Fibroblast of villous mesenchyme (primary cell): ENCODE measurements at regions not wholly inside any gene's neighbourhood (a gene's known extent, or its start where the extent isn't known, plus 50 kb on each side); places are given as distances from the start of the nearest gene placed in this dataset.

Experiments
- DNase-seq: peaks from one replicate; pipeline ENCODE4 v3.0.0-alpha.2; 2010; ENCODE audit warnings: low read depth
- H3K4me3 ChIP-seq: 2 replicates; pipeline ENCODE4 v1.5.1; 2011; ENCODE audit warnings: low read depth, mild to moderate bottlenecking, low read length
- CTCF ChIP-seq: IDR thresholded peaks from 2 replicates; pipeline ENCODE4 v1.5.1; 2012; ENCODE audit warnings: low read depth, mild to moderate bottlenecking, low read length; ENCODE audit not compliant: insufficient read depth

- no peak overlapping the region for H3K4me3 ChIP-seq
- no peak for DNase-seq
- TF ChIP-seq CTCF = no peak
Measured at GRCh38 chr2:21484643-21485042, 360.9 kb downstream of the TDRD15 start.

GRCh38 chr2:21486445-21486844, 362.7 kb downstream of the TDRD15 start:
- no peak for DNase-seq
- no peak for TF ChIP-seq CTCF
- no peak overlapping the region for H3K4me3 ChIP-seq

DNA sequence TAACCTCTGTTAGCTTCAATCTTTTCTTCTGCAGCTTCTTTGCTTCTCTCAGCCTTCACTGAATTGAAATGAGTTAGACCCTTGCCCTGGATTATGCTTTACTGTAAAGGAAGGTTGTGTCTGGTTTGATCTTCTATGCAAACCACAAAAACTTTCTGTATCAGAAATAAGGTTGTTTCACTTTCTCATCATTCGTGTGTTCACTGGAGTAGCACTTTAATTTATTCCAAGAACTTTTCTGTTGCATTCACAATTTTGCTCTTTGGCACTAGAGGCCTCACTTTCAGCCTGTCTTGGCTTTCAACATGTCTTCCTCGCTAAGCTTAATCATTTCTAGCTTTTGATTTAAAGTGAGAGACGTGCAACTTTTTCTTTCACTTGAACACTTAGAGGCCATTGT, 365.3 kb downstream of the TDRD15 start:
- no peak overlapping the region for H3K4me3 ChIP-seq
- no peak for DNase-seq
- TF ChIP-seq CTCF = no peak

GRCh38 chr2:21498016-21498415, 374.2 kb downstream of the TDRD15 start:
- DNase-seq = no peak
- no peak for TF ChIP-seq CTCF
- no peak overlapping the region for H3K4me3 ChIP-seq

GRCh38 chr2:21500401-21500945, 376.7 kb downstream of the TDRD15 start:
- DNase-seq = peak; percentile 44
- TF ChIP-seq CTCF = no peak
- H3K4me3 ChIP-seq = no peak overlapping the region

DNA sequence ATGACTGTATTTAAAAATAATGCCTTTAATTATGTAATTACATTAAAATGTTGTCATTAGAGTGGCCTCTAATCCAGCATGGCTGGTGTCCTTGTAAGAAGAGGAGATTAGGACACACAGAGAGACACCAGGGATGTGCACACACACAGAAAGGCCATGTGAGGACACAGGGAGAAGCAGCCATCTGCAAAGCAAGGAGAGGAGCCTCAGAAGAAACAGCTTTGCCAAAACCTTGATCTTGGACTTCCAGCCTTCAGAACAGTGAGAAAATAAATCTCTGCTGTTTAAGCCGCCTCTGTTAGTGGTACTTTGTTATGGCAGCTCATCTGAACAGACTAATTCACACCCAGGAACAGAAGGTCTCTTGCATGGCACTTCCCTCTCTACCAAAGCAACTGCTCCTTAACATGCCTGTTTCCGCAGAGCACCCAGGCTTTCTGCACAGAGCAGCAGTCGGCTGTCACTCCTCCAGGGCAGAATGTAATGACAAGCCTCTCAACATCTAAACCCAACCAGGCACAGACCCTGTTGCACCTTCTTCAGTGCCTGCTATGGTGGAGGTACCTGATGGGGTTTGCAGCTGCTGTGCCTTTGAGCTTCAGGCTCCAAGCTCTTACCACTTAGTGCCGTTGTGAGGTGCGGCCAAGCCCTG, 377.7 kb downstream of the TDRD15 start:
- no peak overlapping the region for H3K4me3 ChIP-seq
- TF ChIP-seq CTCF = no peak
- DNase-seq = peak; percentile 10

GRCh38 chr2:21515903-21516302, 392.1 kb downstream of the TDRD15 start:
- DNase-seq = no peak
- no peak for TF ChIP-seq CTCF
- no peak overlapping the region for H3K4me3 ChIP-seq
